ENCODE measurements at regions not wholly inside any gene's neighbourhood (a gene's known extent, or its start where the extent isn't known, plus 50 kb on each side); places are given as distances from the start of the nearest gene placed in this dataset.
"Not testable (repeated sequence)": the region's sequence is repeated elsewhere in the genome, so short reads cannot be mapped to it uniquely, and the experiment has no call there.

DNA sequence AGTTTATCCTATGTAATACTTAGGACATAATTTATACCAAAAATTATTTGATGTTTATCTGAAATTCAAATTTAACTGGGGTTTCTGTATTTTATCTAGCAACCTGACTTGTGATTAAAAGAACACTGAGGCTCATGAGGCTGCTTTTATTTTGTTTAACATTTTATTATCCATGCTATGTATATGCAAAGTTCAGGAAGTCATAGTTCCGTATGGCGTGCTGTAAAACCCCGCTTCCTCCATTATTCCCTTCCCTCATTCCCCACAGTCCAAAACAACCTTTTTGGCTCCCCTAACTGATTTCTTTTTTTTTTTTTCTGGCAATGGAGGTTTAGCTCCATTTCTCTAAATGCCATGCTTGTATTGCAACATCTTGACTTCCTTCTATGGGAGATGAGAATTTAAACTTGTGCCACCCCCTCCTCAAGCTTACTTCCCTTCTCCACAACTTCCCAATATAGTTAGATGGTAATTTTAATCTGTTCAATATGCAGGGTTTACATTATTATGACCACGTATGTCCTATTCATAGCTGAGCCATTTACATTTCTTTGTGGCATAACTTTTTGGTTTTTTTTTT, 138.0 kb upstream of the DNAH14 start:
- DNase-seq (ENCODE audit: low read depth) = no peak

DNA sequence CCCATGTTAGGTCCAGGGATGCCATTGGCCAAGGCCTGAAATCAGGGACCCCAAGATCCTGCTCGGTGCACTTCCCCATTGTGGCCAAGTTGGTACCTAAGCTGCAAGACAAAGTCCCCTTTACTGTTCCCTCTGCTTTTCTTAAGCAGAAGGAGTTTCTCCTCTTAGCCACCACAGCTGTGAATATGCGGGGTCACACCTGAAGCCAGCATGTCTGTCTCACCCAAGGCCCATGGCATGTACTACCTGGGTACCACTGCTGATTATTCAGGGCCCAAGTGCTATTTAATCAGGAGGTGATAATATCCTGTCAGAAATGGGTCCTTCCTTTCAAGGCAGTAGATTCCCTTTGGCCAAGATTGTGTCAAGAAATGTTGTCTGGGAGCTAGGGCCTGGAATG, 133.9 kb upstream of the DNAH14 start:
- no peak for DNase-seq (ENCODE audit: low read depth)

GRCh38 chr1:224799083-224799482, 130.4 kb upstream of the DNAH14 start:
- DNase-seq (ENCODE audit: low read depth) = no peak

DNA sequence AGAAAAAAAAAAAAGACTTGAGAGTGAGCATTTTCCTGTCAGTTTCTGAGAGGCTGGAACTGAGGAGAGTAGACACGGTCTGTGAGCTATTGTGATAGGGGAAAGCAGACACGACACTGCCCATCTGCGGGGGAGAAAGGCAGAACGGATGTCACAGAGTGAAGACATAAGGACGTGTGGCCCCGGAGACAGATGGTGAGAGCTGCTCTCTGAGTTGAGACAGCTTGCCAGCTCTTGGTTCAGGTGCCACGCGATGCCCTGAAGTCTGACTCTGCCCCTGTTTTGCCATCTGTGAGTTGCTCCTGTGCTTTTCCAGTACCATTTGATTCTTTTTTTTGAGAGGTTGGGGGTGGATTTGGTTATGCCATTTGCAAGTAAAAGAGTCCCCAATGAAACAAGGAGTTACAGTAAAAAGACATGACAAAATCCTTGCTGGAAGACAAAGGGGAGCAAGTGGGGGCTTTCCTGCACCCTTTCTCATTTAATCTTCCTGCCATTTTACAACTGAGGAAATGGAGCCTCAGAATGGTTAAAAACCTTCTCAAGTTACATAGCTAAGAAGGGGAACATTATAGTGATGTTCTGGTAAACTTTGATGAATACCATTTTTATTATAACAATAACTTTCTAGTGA, 128.9 kb upstream of the DNAH14 start:
- DNase-seq (ENCODE audit: low read depth) = no peak

GRCh38 chr1:224801844-224802490, 127.5 kb upstream of the DNAH14 start:
- DNase-seq (ENCODE audit: low read depth) = no peak

DNA sequence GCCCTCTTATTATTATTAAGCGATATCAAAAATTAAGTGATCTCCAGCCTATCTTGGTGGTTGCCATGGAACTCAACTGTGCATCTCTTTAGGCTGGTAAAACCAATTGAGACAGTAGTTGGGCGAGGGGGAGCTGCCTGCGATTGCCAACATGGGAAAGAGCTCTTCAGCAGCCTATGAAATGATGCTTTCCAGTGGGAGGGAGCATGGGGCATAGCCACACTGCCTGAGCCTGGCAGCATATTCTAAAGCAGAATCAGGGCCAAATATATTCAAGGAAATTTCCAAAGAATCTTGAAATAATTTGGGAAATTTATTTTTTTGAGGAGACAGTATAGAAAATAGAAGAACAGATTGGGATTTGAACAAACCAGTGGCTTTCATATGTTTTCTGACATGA, 126.9 kb upstream of the DNAH14 start:
- DNase-seq (ENCODE audit: low read depth) = no peak

DNA sequence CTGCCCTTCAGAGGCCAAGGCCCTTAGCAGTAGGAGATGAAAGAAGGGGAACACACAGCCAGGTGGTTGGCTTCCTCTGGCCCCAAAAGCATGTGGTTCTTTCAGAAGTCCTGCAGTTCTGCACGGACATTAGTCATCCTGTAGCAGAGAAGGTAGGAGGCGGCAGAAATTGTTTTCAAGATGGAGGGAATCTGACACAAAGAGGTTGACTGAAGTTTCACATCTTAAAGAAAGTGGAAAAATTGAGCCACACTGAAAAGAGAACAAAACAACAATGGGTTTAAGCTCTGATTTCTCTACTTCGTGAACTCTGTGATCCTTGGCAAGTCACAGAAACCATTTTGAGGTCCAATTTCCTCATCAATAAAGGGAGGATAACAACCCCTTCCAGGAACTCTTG, 125.3 kb upstream of the DNAH14 start:
- no peak for DNase-seq (ENCODE audit: low read depth)

DNA sequence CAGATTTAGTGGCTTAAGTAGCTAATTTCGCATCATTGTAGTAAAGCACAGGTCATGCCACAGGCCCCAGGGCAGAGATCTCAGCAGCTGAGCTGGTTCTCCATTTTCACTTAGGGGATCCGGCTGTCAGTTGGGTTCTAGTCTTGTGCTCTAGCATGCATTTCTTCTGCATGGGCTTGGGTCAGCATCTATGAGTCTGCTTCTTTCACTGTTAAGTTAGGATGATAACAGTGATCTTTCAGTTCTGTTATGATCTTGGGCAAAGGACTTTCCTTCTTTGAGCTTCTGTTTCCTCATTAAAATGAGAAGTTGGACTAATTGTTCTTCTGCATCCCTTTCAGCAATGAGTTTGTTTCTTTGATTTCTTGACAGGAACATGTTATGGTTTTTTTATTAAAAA, 123.6 kb upstream of the DNAH14 start:
- no peak for DNase-seq (ENCODE audit: low read depth)

DNA sequence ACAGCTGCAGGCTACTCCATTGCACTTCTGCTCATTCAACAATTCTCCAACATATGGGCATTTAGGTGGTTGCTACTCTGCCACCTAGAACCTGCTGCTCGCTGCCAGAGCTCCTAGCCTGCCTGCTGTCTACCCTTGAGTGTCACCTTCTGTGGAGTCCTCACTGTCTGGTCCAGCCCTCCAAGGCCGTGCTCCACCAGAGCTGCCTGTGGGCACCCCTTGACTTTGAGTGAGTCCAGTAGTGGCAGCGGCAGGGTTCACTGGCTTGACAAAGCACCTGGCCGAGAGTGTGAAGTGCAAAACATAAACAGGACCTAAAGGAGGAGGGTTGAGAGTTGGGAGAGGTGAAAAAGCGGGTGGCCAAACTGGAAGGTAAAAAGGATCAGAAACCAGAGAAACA, 120.3 kb upstream of the DNAH14 start:
- DNase-seq (ENCODE audit: low read depth) = no peak

DNA sequence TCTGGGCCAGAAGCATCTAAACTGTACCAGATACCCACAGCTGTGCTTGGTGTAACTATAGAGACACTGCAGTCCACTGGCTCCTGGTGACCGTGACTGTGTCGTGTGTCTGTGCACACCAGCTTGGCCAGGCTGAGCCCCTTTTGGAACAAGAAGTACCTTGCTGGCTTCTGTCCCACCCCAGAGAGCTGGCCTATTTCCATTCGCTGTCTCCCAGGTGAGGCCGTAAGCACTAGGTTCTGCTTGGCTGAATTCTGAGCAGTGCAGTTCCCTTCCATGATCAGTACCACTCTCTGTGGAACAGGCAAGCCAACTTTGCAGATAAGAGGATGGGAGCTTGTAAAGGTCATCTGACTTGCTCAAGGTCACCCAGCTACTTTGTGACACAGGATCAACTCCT, 119.9 kb upstream of the DNAH14 start:
- DNase-seq (ENCODE audit: low read depth) = no peak

GRCh38 chr1:224811564-224811963, 117.9 kb upstream of the DNAH14 start:
- no peak for DNase-seq (ENCODE audit: low read depth)

DNA sequence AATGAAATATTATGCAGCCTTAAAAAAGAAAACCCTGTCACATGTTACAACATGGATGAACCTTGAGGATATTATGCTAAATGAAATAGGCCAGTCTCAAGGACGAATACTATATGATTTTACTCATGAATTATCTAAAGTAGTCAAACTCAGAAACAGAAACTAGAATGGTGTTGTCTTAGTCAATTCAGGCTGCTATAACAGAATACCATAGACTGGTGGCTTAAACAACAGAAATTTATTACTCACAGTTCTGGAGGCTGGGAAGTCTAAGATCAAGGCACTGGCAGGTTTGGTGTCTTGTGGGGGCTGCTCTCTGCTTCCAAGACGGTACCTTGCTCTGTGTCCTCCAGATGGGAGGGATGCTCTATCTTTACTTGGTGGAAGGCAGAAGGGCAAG, 113.8 kb upstream of the DNAH14 start:
- no peak for DNase-seq (ENCODE audit: low read depth)

DNA sequence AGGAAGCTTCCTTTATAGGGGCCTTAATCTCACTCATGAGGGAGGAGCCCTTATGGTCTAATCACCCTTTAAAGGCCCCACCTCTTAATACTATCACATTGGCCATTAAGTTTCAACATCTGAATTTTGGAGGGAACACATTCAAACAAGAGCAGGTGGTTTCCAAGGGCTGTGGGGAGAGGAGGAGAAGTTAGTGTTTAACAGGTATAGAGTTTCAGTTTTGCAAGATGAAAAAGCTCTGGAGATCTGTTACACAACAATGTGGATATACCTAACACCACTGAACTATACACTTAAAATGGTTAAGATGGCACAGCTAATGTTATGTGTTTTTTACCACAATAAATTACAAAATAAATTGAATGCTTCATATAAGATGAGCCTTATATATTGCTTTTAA, 113.4 kb upstream of the DNAH14 start:
- no peak for DNase-seq (ENCODE audit: low read depth)

DNA sequence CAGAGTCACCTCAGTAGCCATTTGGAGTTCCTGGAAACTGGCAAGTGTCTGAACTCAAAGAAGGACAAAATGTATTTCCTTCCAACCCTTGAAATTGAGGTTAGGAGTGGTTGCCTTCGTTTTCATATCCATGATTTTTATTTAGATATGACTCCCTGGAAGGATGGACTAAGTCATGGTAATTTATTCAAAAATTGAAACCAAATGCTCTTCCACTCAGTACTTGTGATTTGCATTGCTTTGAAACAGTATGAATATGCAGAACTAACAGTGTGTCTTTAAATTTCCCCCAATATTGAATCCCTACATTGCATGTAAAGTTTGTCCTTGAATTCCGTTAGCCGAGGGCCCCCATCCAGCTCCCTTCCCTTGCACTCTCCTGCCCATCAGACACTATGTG, 112.1 kb upstream of the DNAH14 start:
- no peak for DNase-seq (ENCODE audit: low read depth)

DNA sequence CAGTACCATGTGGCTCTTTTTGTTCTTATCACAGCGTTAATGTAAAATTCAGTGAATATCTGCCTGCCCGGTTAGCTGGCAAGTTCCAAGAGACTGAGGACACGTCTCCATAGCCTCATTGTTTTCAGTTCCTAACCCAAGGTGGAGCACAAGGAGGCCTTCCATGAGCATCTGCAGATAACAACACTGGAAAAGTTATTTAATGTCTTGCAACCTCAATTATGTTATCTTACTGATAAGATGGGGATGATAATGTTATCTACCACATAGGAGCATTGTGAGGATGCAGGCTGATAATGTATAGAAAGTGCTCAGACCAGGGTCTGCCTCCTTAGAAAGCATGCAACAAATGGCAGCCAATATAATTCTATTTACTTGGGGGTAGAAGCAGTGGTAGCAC, 109.6 kb upstream of the DNAH14 start:
- DNase-seq (ENCODE audit: low read depth) = no peak

GRCh38 chr1:224820341-224820740, 109.1 kb upstream of the DNAH14 start:
- no peak for DNase-seq (ENCODE audit: low read depth)

DNA sequence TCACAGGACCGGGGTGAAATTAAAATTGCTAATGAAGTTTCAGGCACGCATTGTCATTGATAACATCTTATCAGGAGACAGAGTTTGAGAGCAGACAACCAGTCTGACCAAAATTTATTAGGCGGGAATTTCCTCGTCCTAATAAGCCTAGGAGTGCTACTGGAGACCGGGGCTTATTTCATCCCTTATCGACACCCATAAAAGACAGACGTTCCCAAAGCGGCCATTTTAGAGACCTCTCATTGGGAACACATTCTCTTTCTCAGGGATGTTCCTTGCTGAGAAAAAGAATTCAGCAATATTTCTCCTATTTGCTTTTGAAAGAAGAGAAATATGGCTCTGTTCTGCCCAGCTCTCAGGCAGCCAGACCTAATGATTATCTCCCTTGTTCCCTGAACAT, 107.7 kb upstream of the DNAH14 start:
- DNase-seq (ENCODE audit: low read depth) = not testable (repeated sequence)

DNA sequence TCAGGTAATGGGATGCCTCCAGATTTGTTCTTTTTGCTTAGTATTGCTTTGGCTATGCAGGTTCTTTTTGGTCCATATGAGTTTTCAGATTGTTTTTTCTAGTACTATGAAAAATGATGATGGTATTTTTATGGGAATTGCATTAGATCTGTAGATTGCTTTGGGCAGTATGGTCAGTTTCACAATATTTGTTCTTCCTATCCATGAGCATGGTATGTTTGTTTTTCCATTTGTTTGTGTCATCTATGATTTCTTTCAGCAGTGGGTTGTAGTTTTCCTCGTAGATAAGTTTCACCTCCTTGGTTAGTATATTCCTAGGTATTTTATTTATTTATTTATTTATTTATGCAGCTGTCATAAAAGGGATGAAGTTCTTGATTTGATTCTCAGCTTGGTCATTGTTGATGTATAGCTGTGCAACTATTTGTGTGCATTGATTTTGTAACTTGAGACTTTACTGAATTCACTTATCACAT, 103.9 kb upstream of the DNAH14 start:
- DNase-seq (ENCODE audit: low read depth) = no peak

GRCh38 chr1:224828691-224829090, 100.8 kb upstream of the DNAH14 start:
- DNase-seq (ENCODE audit: low read depth) = no peak

- DNase-seq (ENCODE audit: low read depth) = no peak
Measured at GRCh38 chr1:224831501-224831900, 98.0 kb upstream of the DNAH14 start.

DNA sequence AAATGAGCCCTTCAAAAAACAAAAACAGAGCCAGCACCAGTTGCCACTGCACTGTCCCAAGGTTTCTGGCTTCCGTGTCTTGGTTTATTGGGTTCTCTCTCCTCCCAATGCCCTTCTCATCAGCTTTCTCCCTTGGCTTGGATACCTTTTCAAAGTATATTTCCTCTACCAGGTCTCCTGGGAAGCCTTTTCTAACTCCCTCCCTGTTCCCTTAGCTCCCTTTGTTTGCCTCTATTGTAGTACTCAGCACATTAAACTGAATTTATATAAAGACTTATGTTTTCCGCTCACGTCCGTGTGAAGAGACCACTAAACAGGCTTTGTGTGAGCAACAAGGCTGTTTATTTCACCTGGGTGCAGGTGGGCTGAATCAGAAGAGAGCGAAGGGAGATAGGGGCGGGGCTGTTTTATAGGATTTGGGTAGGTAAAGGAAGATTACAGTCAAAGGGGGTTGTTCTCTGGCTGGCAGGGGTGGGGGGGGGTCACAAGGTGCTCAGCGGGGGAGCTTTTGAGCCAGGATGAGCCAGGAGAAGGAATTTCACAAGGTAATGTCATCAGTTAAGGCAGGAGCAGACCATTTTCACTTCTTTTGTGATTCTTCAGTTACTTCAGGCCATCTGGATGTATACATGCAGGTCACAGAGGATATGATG, 89.7 kb upstream of the DNAH14 start:
- not testable (repeated sequence) for DNase-seq (ENCODE audit: low read depth)

DNA sequence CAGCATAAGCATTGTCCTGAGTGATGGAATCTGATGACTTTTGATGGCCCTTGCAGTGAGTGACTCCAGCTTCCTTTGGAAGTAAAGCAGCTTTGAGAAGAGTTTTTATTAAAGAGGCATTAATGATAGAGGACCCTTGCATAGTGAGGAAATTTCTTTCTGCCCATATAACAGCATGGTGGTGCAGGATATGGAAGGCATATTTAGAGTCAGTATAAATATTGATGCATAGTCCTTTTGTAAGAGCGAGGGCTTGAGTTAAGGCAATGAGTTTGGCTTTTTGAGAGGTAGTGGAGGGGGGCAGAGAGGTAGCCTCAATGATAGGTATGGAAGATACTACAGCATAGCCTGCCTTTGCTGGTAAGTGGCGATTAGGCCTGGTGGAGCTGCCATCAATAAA, 87.7 kb upstream of the DNAH14 start:
- not testable (repeated sequence) for DNase-seq (ENCODE audit: low read depth)

Data from GM04504 (cell line).